ENCODE measurements at regions not wholly inside any gene's neighbourhood (a gene's known extent, or its start where the extent isn't known, plus 50 kb on each side); places are given as distances from the start of the nearest gene placed in this dataset.
A peak's percentile ranks its signal among the peaks of the same experiment; 100 is the strongest.

- Histone ChIP-seq H3K9ac (ENCODE audit: low read depth, low read length) (peak overlapping the region; percentile 78), H3K9me3 (replicated peaks; ENCODE audit: low read length) (no peaks in the 10 kb centered on the region), H3K36me3 (ENCODE audit: insufficient read depth, low read length) (peaks cover 10% of the 10 kb centered on the region)
These were observed 218.0 kb upstream of the RGS6 start for GRCh38 chr14:71714225-71714624.

GRCh38 chr14:71716041-71716772 is 216.0 kb upstream of the RGS6 start:
- Histone ChIP-seq H3K9ac (ENCODE audit: low read depth, low read length) (peak overlapping the region; percentile 61), H3K4me1 (ENCODE audit: control insufficient read depth, insufficient read depth, low read length) (peaks cover 53% of the 10 kb centered on the region), H3K4me2 (ENCODE audit: low read length) (peak overlapping the region; percentile 2), H3K9me3 (replicated peaks; ENCODE audit: low read length) (no peaks in the 10 kb centered on the region), H3K4me3 (ENCODE audit: low read length) (no peak overlapping the region), H3K27me3 (ENCODE audit: control insufficient read depth, insufficient read depth, low read length) (no peaks in the 10 kb centered on the region), H3K36me3 (ENCODE audit: insufficient read depth, low read length) (no peaks in the 10 kb centered on the region)

More at GRCh38 chr14:71714225-71714624, 218.0 kb upstream of the RGS6 start:
- Histone ChIP-seq H3K4me3 (ENCODE audit: low read length) (peak overlapping the region; percentile 22), H3K4me2 (ENCODE audit: low read length) (peak overlapping the region; percentile 49), H3K4me1 (ENCODE audit: control insufficient read depth, insufficient read depth, low read length) (peaks cover 69% of the 10 kb centered on the region), H3K27me3 (ENCODE audit: control insufficient read depth, insufficient read depth, low read length) (no peaks in the 10 kb centered on the region)

GRCh38 chr14:71720978-71721624 is 211.1 kb upstream of the RGS6 start:
- H3K36me3 ChIP-seq (ENCODE audit: insufficient read depth, low read length): peaks cover 18% of the 10 kb centered on the region
- no peak overlapping the region for H3K9ac ChIP-seq (ENCODE audit: low read depth, low read length)
- H3K4me3 ChIP-seq (ENCODE audit: low read length): no peak overlapping the region
- peaks cover 24% of the 10 kb centered on the region for H3K4me1 ChIP-seq (ENCODE audit: control insufficient read depth, insufficient read depth, low read length)
- no peaks in the 10 kb centered on the region for H3K27me3 ChIP-seq (ENCODE audit: control insufficient read depth, insufficient read depth, low read length)
- H3K9me3 ChIP-seq (replicated peaks; ENCODE audit: low read length): no peaks in the 10 kb centered on the region
- H3K4me2 ChIP-seq (ENCODE audit: low read length): no peak overlapping the region

- Histone ChIP-seq H3K4me1 (ENCODE audit: control insufficient read depth, insufficient read depth, low read length) (peaks cover 24% of the 10 kb centered on the region), H3K4me3 (ENCODE audit: low read length) (no peak overlapping the region), H3K27me3 (ENCODE audit: control insufficient read depth, insufficient read depth, low read length) (no peaks in the 10 kb centered on the region), H3K4me2 (ENCODE audit: low read length) (no peak overlapping the region), H3K9ac (ENCODE audit: low read depth, low read length) (no peak overlapping the region), H3K9me3 (replicated peaks; ENCODE audit: low read length) (no peaks in the 10 kb centered on the region), H3K36me3 (ENCODE audit: insufficient read depth, low read length) (peaks cover 18% of the 10 kb centered on the region)
These were observed 210.4 kb upstream of the RGS6 start for GRCh38 chr14:71721791-71722190.

- H3K27me3 ChIP-seq (ENCODE audit: control insufficient read depth, insufficient read depth, low read length): no peaks in the 10 kb centered on the region
- H3K36me3 ChIP-seq (ENCODE audit: insufficient read depth, low read length): peaks cover 18% of the 10 kb centered on the region
- no peak overlapping the region for H3K9ac ChIP-seq (ENCODE audit: low read depth, low read length)
- no peaks in the 10 kb centered on the region for H3K9me3 ChIP-seq (replicated peaks; ENCODE audit: low read length)
- H3K4me1 ChIP-seq (ENCODE audit: control insufficient read depth, insufficient read depth, low read length): peaks cover 34% of the 10 kb centered on the region
- no peak overlapping the region for H3K4me2 ChIP-seq (ENCODE audit: low read length)
- no peak overlapping the region for H3K4me3 ChIP-seq (ENCODE audit: low read length)
These were observed 209.3 kb upstream of the RGS6 start for GRCh38 chr14:71722885-71723284.

GRCh38 chr14:71725922-71726579 is 206.2 kb upstream of the RGS6 start:
- peak overlapping the region; percentile 41 for H3K9ac ChIP-seq (ENCODE audit: low read depth, low read length)
- H3K4me2 ChIP-seq (ENCODE audit: low read length): peak overlapping the region; percentile 11
- no peaks in the 10 kb centered on the region for H3K27me3 ChIP-seq (ENCODE audit: control insufficient read depth, insufficient read depth, low read length)
- H3K9me3 ChIP-seq (replicated peaks; ENCODE audit: low read length): no peaks in the 10 kb centered on the region
- peaks cover 35% of the 10 kb centered on the region for H3K36me3 ChIP-seq (ENCODE audit: insufficient read depth, low read length)
- peaks cover 59% of the 10 kb centered on the region for H3K4me1 ChIP-seq (ENCODE audit: control insufficient read depth, insufficient read depth, low read length)
- no peak overlapping the region for H3K4me3 ChIP-seq (ENCODE audit: low read length)

GRCh38 chr14:71726580-71727021 is 205.6 kb upstream of the RGS6 start:
- Histone ChIP-seq H3K27me3 (ENCODE audit: control insufficient read depth, insufficient read depth, low read length) (no peaks in the 10 kb centered on the region), H3K4me1 (ENCODE audit: control insufficient read depth, insufficient read depth, low read length) (peaks cover 54% of the 10 kb centered on the region), H3K4me2 (ENCODE audit: low read length) (peak overlapping the region; percentile 11), H3K9ac (ENCODE audit: low read depth, low read length) (peak overlapping the region; percentile 41), H3K9me3 (replicated peaks; ENCODE audit: low read length) (no peaks in the 10 kb centered on the region), H3K4me3 (ENCODE audit: low read length) (no peak overlapping the region), H3K36me3 (ENCODE audit: insufficient read depth, low read length) (peaks cover 38% of the 10 kb centered on the region)

- no peaks in the 10 kb centered on the region for H3K9me3 ChIP-seq (replicated peaks; ENCODE audit: low read length)
- peaks cover 56% of the 10 kb centered on the region for H3K4me1 ChIP-seq (ENCODE audit: control insufficient read depth, insufficient read depth, low read length)
- peak overlapping the region; percentile 73 for H3K9ac ChIP-seq (ENCODE audit: low read depth, low read length)
- H3K36me3 ChIP-seq (ENCODE audit: insufficient read depth, low read length): peaks cover 46% of the 10 kb centered on the region
- no peaks in the 10 kb centered on the region for H3K27me3 ChIP-seq (ENCODE audit: control insufficient read depth, insufficient read depth, low read length)
- H3K4me2 ChIP-seq (ENCODE audit: low read length): no peak overlapping the region
- no peak overlapping the region for H3K4me3 ChIP-seq (ENCODE audit: low read length)
These were observed 203.8 kb upstream of the RGS6 start for GRCh38 chr14:71728386-71728785.

- Histone ChIP-seq H3K4me2 (ENCODE audit: low read length) (no peak overlapping the region), H3K4me3 (ENCODE audit: low read length) (no peak overlapping the region), H3K36me3 (ENCODE audit: insufficient read depth, low read length) (peaks cover 51% of the 10 kb centered on the region), H3K9me3 (replicated peaks; ENCODE audit: low read length) (no peaks in the 10 kb centered on the region), H3K27me3 (ENCODE audit: control insufficient read depth, insufficient read depth, low read length) (no peaks in the 10 kb centered on the region), H3K4me1 (ENCODE audit: control insufficient read depth, insufficient read depth, low read length) (peaks cover 62% of the 10 kb centered on the region), H3K9ac (ENCODE audit: low read depth, low read length) (no peak overlapping the region)
These were observed 202.6 kb upstream of the RGS6 start for GRCh38 chr14:71729596-71729995.

- Histone ChIP-seq H3K27me3 (ENCODE audit: control insufficient read depth, insufficient read depth, low read length) (no peaks in the 10 kb centered on the region), H3K9me3 (replicated peaks; ENCODE audit: low read length) (no peaks in the 10 kb centered on the region), H3K4me2 (ENCODE audit: low read length) (no peak overlapping the region), H3K4me1 (ENCODE audit: control insufficient read depth, insufficient read depth, low read length) (peaks cover 58% of the 10 kb centered on the region), H3K36me3 (ENCODE audit: insufficient read depth, low read length) (peaks cover 51% of the 10 kb centered on the region), H3K9ac (ENCODE audit: low read depth, low read length) (peak overlapping the region; percentile 30), H3K4me3 (ENCODE audit: low read length) (no peak overlapping the region)
These were observed 201.8 kb upstream of the RGS6 start for GRCh38 chr14:71730471-71730870.

- peaks cover 52% of the 10 kb centered on the region for H3K36me3 ChIP-seq (ENCODE audit: insufficient read depth, low read length)
- peaks cover 52% of the 10 kb centered on the region for H3K4me1 ChIP-seq (ENCODE audit: control insufficient read depth, insufficient read depth, low read length)
- no peaks in the 10 kb centered on the region for H3K9me3 ChIP-seq (replicated peaks; ENCODE audit: low read length)
- H3K27me3 ChIP-seq (ENCODE audit: control insufficient read depth, insufficient read depth, low read length): no peaks in the 10 kb centered on the region
- no peak overlapping the region for H3K4me3 ChIP-seq (ENCODE audit: low read length)
- no peak overlapping the region for H3K4me2 ChIP-seq (ENCODE audit: low read length)
- H3K9ac ChIP-seq (ENCODE audit: low read depth, low read length): no peak overlapping the region
These were observed 201.1 kb upstream of the RGS6 start for GRCh38 chr14:71731096-71731495.

Measured in skeletal muscle satellite cell (primary cell).